ENCODE measurements at regions not wholly inside any gene's neighbourhood (a gene's known extent, or its start where the extent isn't known, plus 50 kb on each side); places are given as distances from the start of the nearest gene placed in this dataset.

DNA sequence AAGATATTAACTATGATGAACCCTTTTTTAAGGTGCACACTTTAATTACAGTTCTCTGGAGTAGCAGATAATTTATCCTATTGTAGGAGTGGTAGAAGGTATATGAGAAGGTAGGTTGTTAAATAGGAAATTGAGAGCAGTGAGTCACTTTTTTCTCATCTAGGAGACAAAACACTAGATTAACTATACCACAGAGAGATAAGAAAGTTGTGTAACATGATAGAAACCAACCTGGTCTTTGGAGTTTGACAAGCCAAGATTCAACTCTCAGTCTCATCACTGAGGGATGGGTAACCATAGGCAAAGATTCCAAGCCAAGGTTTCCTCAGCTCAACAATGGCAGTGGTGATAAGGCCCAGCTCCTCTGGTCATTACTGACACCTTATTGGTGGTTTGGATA lies 104.0 kb downstream of the MAD2L1 start:
- TF ChIP-seq, protein P1, sequence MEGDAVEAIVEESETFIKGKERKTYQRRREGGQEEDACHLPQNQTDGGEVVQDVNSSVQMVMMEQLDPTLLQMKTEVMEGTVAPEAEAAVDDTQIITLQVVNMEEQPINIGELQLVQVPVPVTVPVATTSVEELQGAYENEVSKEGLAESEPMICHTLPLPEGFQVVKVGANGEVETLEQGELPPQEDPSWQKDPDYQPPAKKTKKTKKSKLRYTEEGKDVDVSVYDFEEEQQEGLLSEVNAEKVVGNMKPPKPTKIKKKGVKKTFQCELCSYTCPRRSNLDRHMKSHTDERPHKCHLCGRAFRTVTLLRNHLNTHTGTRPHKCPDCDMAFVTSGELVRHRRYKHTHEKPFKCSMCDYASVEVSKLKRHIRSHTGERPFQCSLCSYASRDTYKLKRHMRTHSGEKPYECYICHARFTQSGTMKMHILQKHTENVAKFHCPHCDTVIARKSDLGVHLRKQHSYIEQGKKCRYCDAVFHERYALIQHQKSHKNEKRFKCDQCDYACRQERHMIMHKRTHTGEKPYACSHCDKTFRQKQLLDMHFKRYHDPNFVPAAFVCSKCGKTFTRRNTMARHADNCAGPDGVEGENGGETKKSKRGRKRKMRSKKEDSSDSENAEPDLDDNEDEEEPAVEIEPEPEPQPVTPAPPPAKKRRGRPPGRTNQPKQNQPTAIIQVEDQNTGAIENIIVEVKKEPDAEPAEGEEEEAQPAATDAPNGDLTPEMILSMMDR (IDR thresholded peaks at IDR 0.05), result no peak
- TF ChIP-seq POLR2A (IDR thresholded peaks at IDR 0.05), result no peak
